ENCODE measurements at regions not wholly inside any gene's neighbourhood (a gene's known extent, or its start where the extent isn't known, plus 50 kb on each side); places are given as distances from the start of the nearest gene placed in this dataset.
"Not testable (repeated sequence)": the region's sequence is repeated elsewhere in the genome, so short reads cannot be mapped to it uniquely, and the experiment has no call there.

- no peak for FAIRE-seq
- no peak for DNase-seq (ENCODE audit: low spot score in 2 of 2)
These were observed 55.0 kb downstream of the FOXA2 start for GRCh38 chr20:22529150-22530019.

- DNase-seq (ENCODE audit: low spot score in 2 of 2) (no peak), FAIRE-seq (no peak)
These were observed 57.8 kb downstream of the FOXA2 start for GRCh38 chr20:22526512-22527012.

GRCh38 chr20:22525821-22526220 lies 58.6 kb downstream of the FOXA2 start:
- DNase-seq (ENCODE audit: low spot score in 2 of 2), result no peak
- no peak for FAIRE-seq

- no peak for FAIRE-seq
- no peak for DNase-seq (ENCODE audit: low spot score in 2 of 2)
These were observed 59.1 kb downstream of the FOXA2 start for GRCh38 chr20:22525069-22525820.

GRCh38 chr20:22524393-22525015 lies 59.9 kb downstream of the FOXA2 start:
- no peak for DNase-seq (ENCODE audit: low spot score in 2 of 2)
- no peak for FAIRE-seq

GRCh38 chr20:22523499-22524392 lies 60.6 kb downstream of the FOXA2 start:
- no peak for FAIRE-seq

GRCh38 chr20:22523128-22523498 lies 61.3 kb downstream of the FOXA2 start:
- no peak for FAIRE-seq
- DNase-seq (ENCODE audit: low spot score in 2 of 2), result no peak

More at GRCh38 chr20:22523499-22524392, 60.6 kb downstream of the FOXA2 start:
- DNase-seq (ENCODE audit: low spot score in 2 of 2), result no peak

GRCh38 chr20:22522701-22523100 lies 61.7 kb downstream of the FOXA2 start:
- DNase-seq (ENCODE audit: low spot score in 2 of 2), result no peak
- no peak for FAIRE-seq

GRCh38 chr20:22521940-22522339 lies 62.4 kb downstream of the FOXA2 start:
- not testable (repeated sequence) for FAIRE-seq

GRCh38 chr20:22520381-22520780 lies 64.0 kb downstream of the FOXA2 start:
- FAIRE-seq, result no peak
- no peak for DNase-seq (ENCODE audit: low spot score in 2 of 2)

More at GRCh38 chr20:22521940-22522339, 62.4 kb downstream of the FOXA2 start:
- not testable (repeated sequence) for DNase-seq (ENCODE audit: low spot score in 2 of 2)

GRCh38 chr20:22515264-22515663 lies 69.1 kb downstream of the FOXA2 start:
- DNase-seq (ENCODE audit: low spot score in 2 of 2) (no peak), FAIRE-seq (no peak)

- DNase-seq (ENCODE audit: low spot score in 2 of 2), result no peak
- FAIRE-seq, result no peak
These were observed 70.8 kb downstream of the FOXA2 start for GRCh38 chr20:22513574-22513973.

GRCh38 chr20:22512911-22513489 lies 71.4 kb downstream of the FOXA2 start:
- no peak for DNase-seq (ENCODE audit: low spot score in 2 of 2)
- FAIRE-seq, result no peak

GRCh38 chr20:22511943-22512910 lies 72.1 kb downstream of the FOXA2 start:
- DNase-seq (ENCODE audit: low spot score in 2 of 2) (no peak), FAIRE-seq (no peak)

GRCh38 chr20:22509843-22510147 lies 74.6 kb downstream of the FOXA2 start:
- no peak for FAIRE-seq
- no peak for DNase-seq (ENCODE audit: low spot score in 2 of 2)

GRCh38 chr20:22509090-22509842 lies 75.1 kb downstream of the FOXA2 start:
- no peak for FAIRE-seq
- no peak for DNase-seq (ENCODE audit: low spot score in 2 of 2)

- DNase-seq (ENCODE audit: low spot score in 2 of 2) (no peak), FAIRE-seq (no peak)
These were observed 75.9 kb downstream of the FOXA2 start for GRCh38 chr20:22508426-22508825.

All from frontal cortex (tissue), 3 donors.